ENCODE measurements at regions not wholly inside any gene's neighbourhood (a gene's known extent, or its start where the extent isn't known, plus 50 kb on each side); places are given as distances from the start of the nearest gene placed in this dataset.

DNA sequence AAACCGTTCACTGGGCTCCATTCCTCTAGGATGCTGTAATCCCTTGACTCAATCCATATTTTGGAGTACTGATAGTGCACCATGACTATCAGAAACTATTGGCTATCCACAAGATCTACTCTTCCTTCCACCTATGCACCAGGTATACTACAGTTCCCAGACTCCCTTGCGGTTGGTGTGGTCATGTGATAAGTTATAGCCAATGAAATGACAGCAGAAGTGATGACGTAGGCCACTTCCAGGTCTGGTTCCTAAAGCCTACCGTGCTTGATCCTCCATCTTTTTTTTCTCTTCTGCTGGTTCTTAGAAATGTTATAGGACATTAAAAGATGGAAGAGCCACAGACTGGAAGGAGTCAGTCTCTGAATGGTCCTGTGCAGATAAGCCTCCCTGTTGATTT, 278.8 kb upstream of the C16orf82 start:
- Histone ChIP-seq H3K9me1 (ENCODE audit: control insufficient read depth, insufficient read depth, low read length) (no peaks in the 10 kb centered on the region), H3K27ac (ENCODE audit: extremely low read depth, low read depth, low read length) (no peak overlapping the region), H3K4me1 (replicated peaks in 1 of 2; ENCODE audit: control insufficient read depth in 2 of 2, insufficient read depth in 2 of 2, low read length in 2 of 2) (no peaks in the 10 kb centered on the region), H3K9me3 (replicated peaks; ENCODE audit: control insufficient read depth, insufficient read depth, low read depth, low read length) (no peaks in the 10 kb centered on the region), H3K4me3 (no peak overlapping the region), H3K79me2 (ENCODE audit: control insufficient read depth, insufficient read depth, low read length) (no peaks in the 10 kb centered on the region), H3K27me3 (ENCODE audit: control insufficient read depth in 2 of 2, insufficient read depth in 2 of 2, low read length in 2 of 2) (no peaks in the 10 kb centered on the region), H4K20me1 (replicated peaks; ENCODE audit: control insufficient read depth, insufficient read depth, low read length) (no peaks in the 10 kb centered on the region), H3K9ac (ENCODE audit: insufficient read depth in 1 of 2, low read depth in 2 of 2, low read length in 2 of 2) (no peak overlapping the region), H2AFZ (ENCODE audit: low read depth, low read length) (peak overlapping the region; percentile 70), H3K4me2 (ENCODE audit: insufficient read depth, low read length) (no peak overlapping the region), H3K36me3 (ENCODE audit: control insufficient read depth, insufficient read depth, low read length) (no peaks in the 10 kb centered on the region)
- in situ Hi-C loops (cut with MboI), result no loop called here
- ChIA-PET CTCF (ENCODE audit: low intra/inter-chr PET ratio) (no interaction called here), POLR2A (no interaction called here)
- FAIRE-seq, result peak; percentile 86
- intact Hi-C loops (cut with micrococcal nuclease), result no loop called here
- 0% methylated on average over 4 of the region's 4 CpGs for WGBS (ENCODE audit: insufficient coverage, low coverage, missing lambda C conversion rate)
- peak; percentile 85 for ATAC-seq
- no TSS peak for BruUV-seq (replicated peaks)
- DNase-seq (ENCODE audit: extremely low read depth in 1 of 4, low spot score in 3 of 4), result peak; percentile 40 to 47 (median 46)
- TF ChIP-seq KDM5B (IDR thresholded peaks at IDR 0.05; ENCODE audit: insufficient replicate concordance, low read depth, low read length) (no peak), ATF1 (CRISPR knock-in tag; IDR thresholded peaks at IDR 0.05) (no peak), ATF1 (tag; IDR thresholded peaks at IDR 0.05) (peak; percentile 85), RBM34 (IDR thresholded peaks at IDR 0.05; ENCODE audit: borderline replicate concordance, insufficient read depth, low read length) (no peak), EWSR1 (IDR thresholded peaks at IDR 0.05; ENCODE audit: borderline replicate concordance, low read depth, partially characterized antibody) (no peak), PHB (CRISPR knock-in tag; IDR thresholded peaks at IDR 0.05) (no peak), SIX5 (IDR thresholded peaks at IDR 0.05; ENCODE audit: borderline replicate concordance in 1 of 2, insufficient read depth in 1 of 2, low read depth in 1 of 2, low read length in 2 of 2) (peak; percentile 33 to 37; a peak in 2 of 4 replicates), ATF7 (IDR thresholded peaks at IDR 0.05) (peak; percentile 57; the same call in 1 of the 2 replicates), CREM (IDR thresholded peaks at IDR 0.05; ENCODE audit: low read depth) (peak; percentile 77), RAD51 (IDR thresholded peaks at IDR 0.05; ENCODE audit: borderline replicate concordance, low read depth) (peak; percentile 69; the same call in 1 of the 2 replicates), NFYB (IDR thresholded peaks at IDR 0.05; ENCODE audit: extremely low read depth, insufficient read length) (peak; percentile 9), POLR2G (IDR thresholded peaks at IDR 0.05; ENCODE audit: low read depth, low read length) (no peak), YY1 (IDR thresholded peaks at IDR 0.05; ENCODE audit: borderline replicate concordance in 1 of 3, control insufficient read depth in 1 of 3, extremely low read depth in 1 of 3, insufficient read depth in 3 of 3, insufficient read length in 1 of 3, insufficient replicate concordance in 2 of 3, low read depth in 1 of 3, low read length in 2 of 3) (peak in 1 of 3 experiments; percentile 43), GABPB1 (CRISPR knock-in tag; IDR thresholded peaks at IDR 0.05) (no peak), C11orf30 (IDR thresholded peaks at IDR 0.05; ENCODE audit: low read depth) (0 out of 2 replicates have a peak, but pooled peaks have one; percentile 18), CREB1 (IDR thresholded peaks at IDR 0.05) (peak; percentile 26; the same call in 1 of the 2 replicates), CREB1 (CRISPR knock-in tag; IDR thresholded peaks at IDR 0.05) (no peak)
- TF ChIP-seq, protein P1, sequence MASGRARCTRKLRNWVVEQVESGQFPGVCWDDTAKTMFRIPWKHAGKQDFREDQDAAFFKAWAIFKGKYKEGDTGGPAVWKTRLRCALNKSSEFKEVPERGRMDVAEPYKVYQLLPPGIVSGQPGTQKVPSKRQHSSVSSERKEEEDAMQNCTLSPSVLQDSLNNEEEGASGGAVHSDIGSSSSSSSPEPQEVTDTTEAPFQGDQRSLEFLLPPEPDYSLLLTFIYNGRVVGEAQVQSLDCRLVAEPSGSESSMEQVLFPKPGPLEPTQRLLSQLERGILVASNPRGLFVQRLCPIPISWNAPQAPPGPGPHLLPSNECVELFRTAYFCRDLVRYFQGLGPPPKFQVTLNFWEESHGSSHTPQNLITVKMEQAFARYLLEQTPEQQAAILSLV (tag; IDR thresholded peaks at IDR 0.05), result no peak
- TF ChIP-seq, protein P2, sequence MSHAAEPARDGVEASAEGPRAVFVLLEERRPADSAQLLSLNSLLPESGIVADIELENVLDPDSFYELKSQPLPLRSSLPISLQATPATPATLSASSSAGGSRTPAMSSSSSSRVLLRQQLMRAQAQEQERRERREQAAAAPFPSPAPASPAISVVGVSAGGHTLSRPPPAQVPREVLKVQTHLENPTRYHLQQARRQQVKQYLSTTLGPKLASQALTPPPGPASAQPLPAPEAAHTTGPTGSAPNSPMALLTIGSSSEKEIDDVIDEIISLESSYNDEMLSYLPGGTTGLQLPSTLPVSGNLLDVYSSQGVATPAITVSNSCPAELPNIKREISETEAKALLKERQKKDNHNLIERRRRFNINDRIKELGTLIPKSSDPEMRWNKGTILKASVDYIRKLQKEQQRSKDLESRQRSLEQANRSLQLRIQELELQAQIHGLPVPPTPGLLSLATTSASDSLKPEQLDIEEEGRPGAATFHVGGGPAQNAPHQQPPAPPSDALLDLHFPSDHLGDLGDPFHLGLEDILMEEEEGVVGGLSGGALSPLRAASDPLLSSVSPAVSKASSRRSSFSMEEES (CRISPR knock-in tag; IDR thresholded peaks at IDR 0.05), result peak; percentile 71
- TF ChIP-seq, protein P3, sequence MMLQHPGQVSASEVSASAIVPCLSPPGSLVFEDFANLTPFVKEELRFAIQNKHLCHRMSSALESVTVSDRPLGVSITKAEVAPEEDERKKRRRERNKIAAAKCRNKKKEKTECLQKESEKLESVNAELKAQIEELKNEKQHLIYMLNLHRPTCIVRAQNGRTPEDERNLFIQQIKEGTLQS (IDR thresholded peaks at IDR 0.05), result peak; percentile 32; the same call in 1 of the 2 replicates
- TF ChIP-seq, protein P3 (CRISPR knock-in tag; conservative IDR thresholded peaks at IDR 0.05), result no peak
